OCI-M2 (cell line): ENCODE measurements at regions not wholly inside any gene's neighbourhood (a gene's known extent, or its start where the extent isn't known, plus 50 kb on each side); places are given as distances from the start of the nearest gene placed in this dataset.

Source experiments
- DNase-seq: peaks from one replicate; lab custom pipeline; 2025; ENCODE audit not compliant: unreplicated experiment; lab: John Stamatoyannopoulos, UW

GRCh38 chr1:239538239-239538988 is 152.0 kb downstream of the CHRM3 start:
- no peak for DNase-seq

GRCh38 chr1:239539051-239539450 is 152.7 kb downstream of the CHRM3 start:
- DNase-seq: no peak

- no peak for DNase-seq
Measured at GRCh38 chr1:239539812-239540211, 153.4 kb downstream of the CHRM3 start.

- DNase-seq: no peak
Measured at GRCh38 chr1:239543873-239544272, 157.5 kb downstream of the CHRM3 start.

- DNase-seq: no peak
Measured at GRCh38 chr1:239545466-239545865, 159.1 kb downstream of the CHRM3 start.

GRCh38 chr1:239547987-239548386 is 161.6 kb downstream of the CHRM3 start:
- DNase-seq: no peak

GRCh38 chr1:239550178-239550577 is 163.8 kb downstream of the CHRM3 start:
- no peak for DNase-seq

GRCh38 chr1:239555350-239555749 is 169.0 kb downstream of the CHRM3 start:
- DNase-seq: no peak

GRCh38 chr1:239558559-239558958 is 172.2 kb downstream of the CHRM3 start:
- no peak for DNase-seq

GRCh38 chr1:239558991-239559390 is 172.6 kb downstream of the CHRM3 start:
- no peak for DNase-seq

- no peak for DNase-seq
Measured at GRCh38 chr1:239560921-239561320, 174.6 kb downstream of the CHRM3 start.

GRCh38 chr1:239562095-239562494 is 175.7 kb downstream of the CHRM3 start:
- DNase-seq: no peak

- no peak for DNase-seq
Measured at GRCh38 chr1:239563681-239564080, 177.3 kb downstream of the CHRM3 start.

- no peak for DNase-seq
Measured at GRCh38 chr1:239566074-239566473, 179.7 kb downstream of the CHRM3 start.

- DNase-seq: no peak
Measured at GRCh38 chr1:239570878-239571277, 184.5 kb downstream of the CHRM3 start.

- DNase-seq: no peak
Measured at GRCh38 chr1:239572183-239572582, 185.8 kb downstream of the CHRM3 start.

GRCh38 chr1:239574112-239574511 is 187.7 kb downstream of the CHRM3 start:
- no peak for DNase-seq

- DNase-seq: no peak
Measured at GRCh38 chr1:239575113-239575512, 188.7 kb downstream of the CHRM3 start.

- no peak for DNase-seq
Measured at GRCh38 chr1:239583536-239583935, 197.2 kb downstream of the CHRM3 start.

GRCh38 chr1:239586128-239586527 is 199.8 kb downstream of the CHRM3 start:
- DNase-seq: no peak

- DNase-seq: no peak
Measured at GRCh38 chr1:239587066-239587465, 200.7 kb downstream of the CHRM3 start.

- DNase-seq: no peak
Measured at GRCh38 chr1:239587574-239588369, 201.4 kb downstream of the CHRM3 start.
